HCT116 (cell line): ENCODE measurements at regions not wholly inside any gene's neighbourhood (a gene's known extent, or its start where the extent isn't known, plus 50 kb on each side); places are given as distances from the start of the nearest gene placed in this dataset.

Experiments used
- ATAC-seq: fragments of 200-7000 bp; cut with Tn5 transposase; 2 replicates; pipeline ENCODE4 v1.9.1; 2020; ENCODE audit warnings: mild to moderate bottlenecking, moderate library complexity
- BruUV-seq: library from RNA; stranded (reverse); fragments of 400-500 nt; replicated peaks from 2 replicates; lab custom pipeline; 2021; lab: Mats Ljungman, UMichigan
- CTCF ChIA-PET: fragments of 300-600 bp; sonication (Branson Sonifier 250); formaldehyde crosslinking; loops from one replicate; lab custom pipeline; 2021; ENCODE audit warnings: antibody characterized with exemption; lab: Charles Lee
- POLR2A ChIA-PET: fragments of 300-600, 350-600 bp; sonication (Branson Sonifier 250); formaldehyde crosslinking; loops from one replicate; lab custom pipeline; 2021; ENCODE audit warnings: antibody characterized with exemption; lab: Charles Lee
- RAD21 ChIA-PET, 2 experiments: fragments of 300-600 bp; sonication (Branson Sonifier 250); formaldehyde crosslinking; loops; one replicate each; lab custom pipeline; 2023; ENCODE audit warnings: low total read pairs in 2 of 2; ENCODE audit not compliant: uncharacterized antibody in 2 of 2, unreplicated experiment in 2 of 2, low non-redundant PET in 1 of 2; lab: Charles Lee
- DNase-seq: peaks from one replicate; pipeline ENCODE4 v3.0.0-alpha.2; 2010; ENCODE audit warnings: low read depth, low spot score
- H2AFZ ChIP-seq: fragments of 200-600 bp; shearing (Covaris generic), sonication (generic); 2 replicates; pipeline ENCODE4 v1.6.1; 2017; ENCODE audit warnings: low read depth, mixed run types, mixed read lengths, antibody characterized with exemption, low read length; ENCODE audit not compliant: poor library complexity, severe bottlenecking
- H3K27ac ChIP-seq: 2 replicates; pipeline ENCODE4 v1.5.1; 2012; ENCODE audit warnings: low read depth, low read length
- H3K27me3 ChIP-seq: fragments of 200-600 bp; sonication (generic); 2 replicates; pipeline ENCODE4 v1.6.1; 2016; ENCODE audit warnings: mixed run types, low read length, mixed read lengths; ENCODE audit not compliant: insufficient read depth
- H3K36me3 ChIP-seq, 2 experiments: fragments of 200-500 bp in 1 of 2; fragments of 200-600 bp in 1 of 2; sonication (Bioruptor generic) in 1 of 2; sonication (generic) in 1 of 2; 2 replicates each; pipeline versions ENCODE4 v1.5.1 to v1.6.1; 2014 to 2016; ENCODE audit warnings: low read length in 2 of 2, inconsistent platforms in 1 of 2, mixed read lengths in 1 of 2, mixed run types in 1 of 2; ENCODE audit not compliant: insufficient read depth in 2 of 2, control insufficient read depth in 1 of 2
- H3K4me1 ChIP-seq, 2 experiments: fragments of 200-600 bp in 1 of 2; sonication (generic) in 1 of 2; 2 replicates each; pipeline versions ENCODE4 v1.5.1 to v1.6.1; 2012 to 2017; ENCODE audit warnings: low read length in 2 of 2, inconsistent platforms in 1 of 2, mild to moderate bottlenecking in 1 of 2, mixed read lengths in 1 of 2, mixed run types in 1 of 2, moderate library complexity in 1 of 2; ENCODE audit not compliant: insufficient read depth in 2 of 2, control insufficient read depth in 1 of 2
- H3K4me2 ChIP-seq: fragments of 200-600 bp; sonication (generic); 2 replicates; pipeline ENCODE4 v1.6.1; 2017; ENCODE audit warnings: mixed run types, low read length, mixed read lengths
- H3K4me3 ChIP-seq, 2 experiments: fragments of 200-600 bp in 1 of 2; sonication (generic) in 1 of 2; replicated peaks in 1 of 2; 2 replicates each; pipeline ENCODE4 v1.5.1; 2011 to 2016; ENCODE audit warnings: low read length in 2 of 2, control low read depth in 1 of 2, low read depth in 1 of 2, mild to moderate bottlenecking in 1 of 2, mixed read lengths in 1 of 2, mixed run types in 1 of 2
- H3K79me2 ChIP-seq: fragments of 200-600 bp; sonication (generic); 2 replicates; pipeline ENCODE4 v1.6.1; 2017; ENCODE audit warnings: mild to moderate bottlenecking, mixed run types, low read length, moderate library complexity, mixed read lengths; ENCODE audit not compliant: insufficient read depth
- H3K9ac ChIP-seq: fragments of 200-600 bp; sonication (generic); 2 replicates; pipeline ENCODE4 v1.6.1; 2016; ENCODE audit warnings: low read length, mixed read lengths
- H3K9me2 ChIP-seq: fragments of 200-600 bp; sonication (generic), shearing (Covaris generic); 2 replicates; pipeline ENCODE4 v1.6.1; 2017; ENCODE audit warnings: mixed run types, mild to moderate bottlenecking, moderate library complexity; ENCODE audit not compliant: insufficient read depth
- H3K9me3 ChIP-seq, 2 experiments: fragments of 200-500 bp in 1 of 2; fragments of 200-600 bp in 1 of 2; sonication (Bioruptor generic) in 1 of 2; sonication (generic) in 1 of 2; 2 replicates each; pipeline ENCODE4 v1.6.1; 2014 to 2017; ENCODE audit warnings: low read length in 2 of 2, mixed read lengths in 2 of 2, inconsistent platforms in 1 of 2, low read depth in 1 of 2, mild to moderate bottlenecking in 1 of 2, mixed run types in 1 of 2, moderate library complexity in 1 of 2; ENCODE audit not compliant: control insufficient read depth in 1 of 2, insufficient read depth in 1 of 2
- H4K20me1 ChIP-seq: fragments of 200-600 bp; sonication (generic), shearing (Covaris generic); 2 replicates; pipeline ENCODE4 v1.6.1; 2017; ENCODE audit warnings: mixed run types, mild to moderate bottlenecking, moderate library complexity; ENCODE audit not compliant: insufficient read depth
- CBX3 ChIP-seq: IDR thresholded peaks from 2 replicates; pipeline ENCODE4 v1.6.1; 2012; ENCODE audit warnings: low read depth
- FOSL1 ChIP-seq: IDR thresholded peaks from 2 replicates; pipeline ENCODE4 v1.6.1; 2012; ENCODE audit warnings: low read depth
- MAX ChIP-seq: IDR thresholded peaks from 2 replicates; pipeline ENCODE4 v1.6.1; 2012
- SRF ChIP-seq: IDR thresholded peaks from 2 replicates; pipeline ENCODE4 v1.6.1; 2012; ENCODE audit warnings: low read depth
- TCF7L2 ChIP-seq: IDR thresholded peaks from 2 replicates; pipeline ENCODE4 v1.7.0; 2011; ENCODE audit warnings: borderline replicate concordance, inconsistent platforms; ENCODE audit not compliant: insufficient read depth, insufficient read length; ENCODE audit errors: extremely low read depth
- ZNF274 ChIP-seq: fragments of 200-500 bp; sonication (Bioruptor generic); IDR thresholded peaks from 2 replicates; pipeline ENCODE4 v1.6.1; 2014; ENCODE audit warnings: mild to moderate bottlenecking, low read depth, low read length, inconsistent platforms
- intact Hi-C: fragments of 100-400 bp; cut with micrococcal nuclease; formaldehyde crosslinking; loops from 2 replicates; pipeline ENCODE4 v1.10.0; 2022

DNA sequence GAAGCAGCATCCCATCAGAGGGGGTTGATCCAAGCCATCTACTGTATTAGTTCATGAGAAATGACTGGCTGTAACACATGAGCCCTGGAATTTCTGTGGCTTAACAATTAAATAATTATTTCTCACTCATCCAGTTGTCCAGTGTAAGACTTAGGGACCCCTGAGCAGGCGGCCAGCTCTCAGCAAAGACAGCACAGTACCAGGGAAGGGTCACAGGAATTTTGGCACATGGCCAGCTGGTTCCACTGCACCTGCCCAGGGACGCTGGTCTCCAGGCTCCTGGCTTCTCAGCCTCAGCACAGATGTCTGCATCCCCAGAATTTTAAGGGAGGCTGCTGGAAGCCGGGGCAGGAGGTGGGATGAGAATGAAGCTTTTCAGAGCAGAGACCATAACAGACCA, 93.7 kb upstream of the DHRSX start:
- no peak for TF ChIP-seq ZNF274
- no peak for TF ChIP-seq TCF7L2
- H3K4me1 ChIP-seq: peaks cover 10 to 40% of the 10 kb centered on the region in 2 experiments; a peak in 3 of 4 replicates
- H3K36me3 ChIP-seq: no peaks in the 10 kb centered on the region
- ChIA-PET RAD21 (no interaction called here), POLR2A (no interaction called here), CTCF (no interaction called here)
- H3K27ac ChIP-seq: no peak overlapping the region
- no peaks in the 10 kb centered on the region for H3K27me3 ChIP-seq
- BruUV-seq: no TSS peak
- no peaks in the 10 kb centered on the region for H3K79me2 ChIP-seq
- H3K4me2 ChIP-seq: no peak overlapping the region
- no peak overlapping the region for H2AFZ ChIP-seq
- H3K4me3 ChIP-seq: no peak overlapping the region
- no peaks in the 10 kb centered on the region for H3K9me2 ChIP-seq
- H3K9ac ChIP-seq: no peak overlapping the region
- intact Hi-C loops: loop anchor here (10.0 kb wide), 2 partner anchors 700 to 1140 kb away; partner anchors contain the start of gene ASMTL
- H4K20me1 ChIP-seq: no peaks in the 10 kb centered on the region
- DNase-seq (no peak), ATAC-seq (no peak)
- H3K9me3 ChIP-seq: no peaks in the 10 kb centered on the region

DNA sequence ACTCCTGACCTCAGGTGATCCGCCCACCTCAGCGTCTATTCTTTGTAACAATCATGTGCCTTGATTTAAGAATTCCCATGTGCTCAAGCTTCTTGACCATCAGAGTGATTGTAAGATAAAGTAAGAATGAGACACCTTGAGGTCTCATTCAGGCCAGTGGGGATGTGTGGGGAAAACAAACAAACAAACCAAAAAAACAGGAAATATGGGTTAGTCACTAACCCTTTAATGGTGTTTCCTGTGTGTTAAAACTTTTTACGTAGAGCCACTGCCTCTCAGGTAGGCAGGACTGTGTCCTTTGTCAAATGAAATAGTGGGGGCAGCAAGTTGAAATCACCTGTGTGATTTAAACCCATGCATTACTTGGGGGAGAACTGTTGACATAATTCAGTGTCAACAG, 91.5 kb upstream of the DHRSX start:
- Histone ChIP-seq H3K4me3 (no peak overlapping the region), H3K36me3 (no peaks in the 10 kb centered on the region), H3K9ac (peak overlapping the region; percentile 24; the same call in 1 of the 2 replicates), H3K27me3 (no peaks in the 10 kb centered on the region), H3K79me2 (no peaks in the 10 kb centered on the region), H4K20me1 (no peaks in the 10 kb centered on the region), H3K9me3 (no peaks in the 10 kb centered on the region), H3K9me2 (no peaks in the 10 kb centered on the region), H3K4me2 (peak overlapping the region; percentile 36), H3K4me1 (peaks cover 10 to 37% of the 10 kb centered on the region in 2 experiments; a peak in 3 of 4 replicates), H2AFZ (no peak overlapping the region), H3K27ac (peak overlapping the region; percentile 35; the same call in 1 of the 2 replicates)
- CTCF ChIA-PET: no interaction called here
- TF ChIP-seq CBX3 (no peak), SRF (peak; percentile 57), FOSL1 (peak; percentile 25; the same call in 1 of the 2 replicates), MAX (peak; percentile 24; the same call in 1 of the 2 replicates)
- BruUV-seq: no TSS peak
- DNase-seq: no peak
- no peak for ATAC-seq
- RAD21 ChIA-PET: no interaction called here
- intact Hi-C loops: loop anchor here (2.0 to 10.0 kb wide), 4 partner anchors 127 to 1137 kb away; partner anchors contain the start of gene ASMTL
- POLR2A ChIA-PET: no interaction called here
